DMS53 (cell line): ENCODE measurements at regions not wholly inside any gene's neighbourhood (a gene's known extent, or its start where the extent isn't known, plus 50 kb on each side); places are given as distances from the start of the nearest gene placed in this dataset.
"Not testable (repeated sequence)": the region's sequence is repeated elsewhere in the genome, so short reads cannot be mapped to it uniquely, and the experiment has no call there.

Experiments
- DNase-seq: peaks from one replicate; lab custom pipeline; 2025; lab: John Stamatoyannopoulos, UW

DNA sequence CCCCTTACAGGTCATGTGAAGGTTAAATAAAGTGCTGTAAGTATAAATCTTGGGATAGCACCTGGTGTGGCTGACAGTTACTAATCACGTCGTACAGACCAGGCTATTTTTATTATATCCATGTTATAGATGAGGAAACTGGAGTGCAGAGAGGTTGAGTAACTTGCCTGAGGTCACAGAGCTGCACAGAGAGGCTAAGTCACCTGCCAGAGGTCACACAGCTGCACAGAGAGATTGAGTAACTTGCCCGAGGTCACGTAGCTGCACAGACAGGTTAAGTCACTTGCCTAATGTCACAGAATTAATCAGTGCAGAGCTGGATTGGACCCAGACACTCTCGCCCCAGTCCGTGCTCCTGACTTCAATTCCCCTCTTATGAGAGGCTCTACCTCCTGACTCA, 171.5 kb downstream of the NUP210 start:
- no peak for DNase-seq

DNA sequence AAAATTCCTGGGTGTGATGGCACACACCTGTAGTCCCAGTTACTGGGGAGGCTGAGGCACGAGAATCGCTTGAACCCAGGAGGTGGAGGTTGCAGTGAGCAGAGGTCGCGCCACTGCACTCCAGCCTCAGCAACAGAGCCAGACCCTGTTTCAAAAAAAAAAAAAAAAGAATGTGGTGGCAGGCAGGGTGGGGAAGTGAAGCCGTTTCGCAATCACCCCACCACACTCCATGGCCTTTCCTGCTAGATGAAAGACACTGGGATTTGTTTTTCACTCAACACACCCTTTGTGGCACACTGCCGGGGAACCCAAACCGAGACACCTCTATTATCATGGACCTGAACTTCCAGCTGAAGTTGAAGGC, 172.4 kb upstream of the IQSEC1 start:
- no peak for DNase-seq

- no peak for DNase-seq
Measured at GRCh38 chr3:13243586-13243985, 170.4 kb upstream of the IQSEC1 start.

- no peak for DNase-seq
Measured at GRCh38 chr3:13242364-13242737, 169.1 kb upstream of the IQSEC1 start.

DNA sequence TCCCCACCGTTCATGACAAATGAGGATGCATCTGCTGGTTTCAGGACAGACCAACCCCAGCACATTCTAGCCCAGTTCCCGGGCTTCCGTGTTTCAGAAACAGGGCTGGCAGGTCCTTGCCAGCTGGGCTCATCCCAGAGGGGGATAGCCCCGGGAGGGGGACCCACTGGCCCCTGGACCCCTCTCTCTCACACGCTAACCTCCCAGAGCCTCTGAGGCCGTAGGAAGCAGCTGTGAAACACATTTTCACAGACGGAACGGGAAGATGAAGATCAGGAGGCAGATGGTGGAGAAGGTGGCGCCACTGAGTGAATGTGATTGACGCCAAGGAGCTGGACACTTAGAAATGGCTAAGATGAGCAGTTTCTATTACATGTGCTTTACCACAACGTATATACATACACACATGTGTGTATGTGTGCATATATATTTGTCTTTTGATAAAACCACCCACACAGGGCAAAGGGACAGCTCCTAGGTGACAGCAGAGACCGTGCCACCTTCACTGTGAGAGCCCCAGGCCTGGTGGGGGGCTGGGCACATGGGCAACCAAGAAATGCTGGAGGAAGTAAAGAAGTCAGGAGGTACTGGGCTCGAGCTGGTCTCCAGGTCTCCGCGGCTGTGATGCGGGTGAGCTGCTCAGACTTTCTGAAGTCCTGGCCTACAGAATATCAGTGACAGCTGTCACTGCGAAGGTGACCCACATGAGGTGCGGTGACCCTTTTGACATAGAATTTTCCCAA, 168.6 kb upstream of the IQSEC1 start:
- no peak for DNase-seq

DNA sequence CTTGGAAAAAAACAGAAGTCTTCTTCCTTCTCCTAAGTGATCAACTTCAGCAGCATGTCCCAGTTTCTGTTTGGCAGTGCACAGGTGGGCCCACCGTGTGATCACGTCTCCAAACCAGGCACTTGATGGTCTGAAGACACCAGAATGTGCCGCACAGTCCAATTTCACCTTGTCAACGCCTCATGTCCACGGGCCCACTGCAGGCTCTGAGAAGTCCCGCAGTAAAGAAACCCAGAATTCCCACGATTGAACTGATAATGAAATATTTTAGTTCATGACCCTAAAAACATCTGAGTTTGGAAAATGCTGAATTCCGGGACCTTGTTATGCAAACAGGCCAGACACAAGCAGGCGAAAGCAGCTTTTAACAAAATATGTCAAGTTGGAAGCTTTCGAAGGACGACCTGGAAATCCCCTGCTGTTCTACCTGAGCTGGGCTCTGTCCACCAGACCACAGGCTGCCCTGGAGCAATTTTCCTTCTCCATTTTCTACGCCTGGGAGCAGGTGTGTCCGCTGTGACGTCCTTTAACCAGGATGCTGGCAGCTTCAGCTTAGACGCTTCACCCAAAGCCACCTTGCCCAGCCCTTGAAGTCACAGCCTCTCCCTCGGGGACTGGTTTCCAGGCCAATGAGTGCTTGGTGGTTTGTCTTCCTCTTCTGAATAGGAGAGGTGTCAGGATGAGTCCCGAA, 167.8 kb upstream of the IQSEC1 start:
- DNase-seq = no peak

- no peak for DNase-seq
Measured at GRCh38 chr3:13239467-13239760, 166.2 kb upstream of the IQSEC1 start.

- no peak for DNase-seq
Measured at GRCh38 chr3:13238687-13239466, 165.6 kb upstream of the IQSEC1 start.

- DNase-seq = no peak
Measured at GRCh38 chr3:13237776-13238490, 164.7 kb upstream of the IQSEC1 start.

DNA sequence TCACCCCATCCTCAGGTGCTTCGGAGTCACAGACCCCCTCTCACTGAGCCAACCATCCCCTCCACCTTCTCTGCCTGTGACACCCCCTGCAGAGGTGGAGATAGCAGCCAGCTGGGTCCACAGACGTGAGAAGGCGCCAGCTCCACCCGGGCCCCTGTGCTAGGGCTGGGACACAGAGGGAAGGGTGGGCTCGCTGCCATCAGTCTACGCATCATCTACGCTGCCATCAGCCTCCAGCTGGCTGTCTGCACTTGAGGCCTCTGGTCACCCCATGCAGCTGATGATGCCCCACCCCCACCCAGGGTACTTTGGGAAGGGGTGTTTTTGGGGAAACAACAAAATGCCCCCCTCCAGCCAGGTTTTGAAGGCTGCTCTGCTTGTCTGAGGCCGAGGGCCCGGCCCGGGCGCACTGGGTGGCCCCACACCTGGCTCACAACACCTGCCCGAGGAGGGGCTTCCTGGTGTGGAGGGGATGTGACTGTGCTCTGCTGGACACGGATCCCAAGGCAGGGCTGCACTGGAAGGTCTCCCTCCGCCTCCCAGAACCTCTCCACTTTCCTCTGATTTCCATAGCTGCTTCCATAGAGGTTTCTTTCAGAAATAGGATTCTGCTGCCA, 163.4 kb upstream of the IQSEC1 start:
- no peak for DNase-seq

GRCh38 chr3:13235897-13236296, 162.7 kb upstream of the IQSEC1 start:
- DNase-seq = no peak

GRCh38 chr3:13235079-13235478, 161.8 kb upstream of the IQSEC1 start:
- DNase-seq = no peak

DNA sequence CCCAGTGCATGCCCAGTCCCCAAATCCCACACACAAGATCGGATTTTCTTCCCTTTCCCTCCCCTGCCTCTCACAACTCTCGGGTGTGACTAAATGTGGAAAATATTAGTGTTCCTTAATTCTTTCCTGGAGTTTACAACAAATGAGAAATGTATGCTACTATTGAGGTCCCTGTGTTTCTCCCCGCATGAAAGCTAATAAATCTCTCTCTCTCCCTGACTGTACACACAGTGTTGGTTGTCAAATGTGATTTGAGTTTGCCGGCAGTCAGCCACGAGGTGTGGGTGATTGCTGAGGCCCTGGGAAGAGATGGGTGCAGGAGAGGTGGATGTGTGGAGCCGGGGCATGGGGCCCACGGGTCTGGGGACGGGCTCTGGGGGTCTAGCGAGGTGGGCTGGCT, 161.4 kb upstream of the IQSEC1 start:
- no peak for DNase-seq

GRCh38 chr3:13233487-13234485, 160.6 kb upstream of the IQSEC1 start:
- no peak for DNase-seq

- DNase-seq = no peak
Measured at GRCh38 chr3:13231781-13232666, 158.8 kb upstream of the IQSEC1 start.

- peak; percentile 66 for DNase-seq
Measured at GRCh38 chr3:13229273-13229949, 156.2 kb upstream of the IQSEC1 start.

- DNase-seq = no peak
Measured at GRCh38 chr3:13228584-13228983, 155.4 kb upstream of the IQSEC1 start.

DNA sequence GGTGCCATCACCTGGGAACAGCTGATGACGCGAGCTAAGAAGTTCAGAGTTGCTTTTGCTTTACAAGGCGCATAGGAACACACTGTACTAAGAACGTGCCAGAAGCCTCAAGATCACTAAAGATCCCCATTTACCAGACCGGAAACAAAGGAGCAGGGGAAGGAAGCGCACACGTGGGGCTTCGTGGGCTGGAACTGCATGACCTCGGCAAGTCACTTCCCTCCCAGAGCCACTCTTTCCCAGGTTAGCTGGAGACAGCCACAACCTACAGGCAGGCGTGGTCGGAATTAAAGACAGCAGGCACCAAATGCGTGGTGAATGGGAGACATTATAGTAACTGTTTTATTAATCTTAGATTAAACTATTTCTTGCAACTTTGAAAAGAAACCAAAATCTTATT, 154.9 kb upstream of the IQSEC1 start:
- DNase-seq = not testable (repeated sequence)
